ENCODE measurements at regions not wholly inside any gene's neighbourhood (a gene's known extent, or its start where the extent isn't known, plus 50 kb on each side); places are given as distances from the start of the nearest gene placed in this dataset.

- no CpG with 5 or more reads among the region's 2 CpGs for WGBS, 2 donors (ENCODE audit: extremely low coverage in 2 of 2, insufficient read length in 2 of 2, insufficient replicate concordance in 1 of 2)
- DNase-seq (ENCODE audit: low spot score) = no peak
- H3K18ac ChIP-seq (ENCODE audit: low read length) = no peak overlapping the region
Measured at GRCh38 chr2:237254369-237254861, 159.5 kb downstream of the COL6A3 start.

GRCh38 chr2:237254911-237255578 is 158.9 kb downstream of the COL6A3 start:
- no peak for DNase-seq (ENCODE audit: low spot score)
- no peak overlapping the region for H3K14ac ChIP-seq (ENCODE audit: low read length)

More at GRCh38 chr2:237254369-237254861, 159.5 kb downstream of the COL6A3 start:
- H2AFZ ChIP-seq (ENCODE audit: low read length) = no peak overlapping the region
- no peak overlapping the region for H2BK5ac ChIP-seq (ENCODE audit: low read length)
- H4K91ac ChIP-seq (ENCODE audit: low read depth, low read length, poor library complexity) = no peak overlapping the region
- no peak overlapping the region for H2BK12ac ChIP-seq (ENCODE audit: low read length)
- H2BK120ac ChIP-seq (ENCODE audit: low read depth, low read length) = no peak overlapping the region
- no peaks in the 10 kb centered on the region for H3K79me1 ChIP-seq (ENCODE audit: low read depth, low read length)
- H3K4me3 ChIP-seq (ENCODE audit: low read length in 2 of 2) = no peak overlapping the region
- H3K23ac ChIP-seq (ENCODE audit: low read depth, low read length, poor library complexity) = no peak overlapping the region
- H3K27me3 ChIP-seq (ENCODE audit: control insufficient read depth in 3 of 3, insufficient read depth in 3 of 3, low read depth in 1 of 3, low read length in 3 of 3) = no peaks in the 10 kb centered on the region
- peaks cover 0 to 2% of the 10 kb centered on the region in 2 donors for H3K9me3 ChIP-seq (replicated peaks in 1 of 2; ENCODE audit: control insufficient read depth in 2 of 2, insufficient read depth in 1 of 2, low read depth in 1 of 2, low read length in 2 of 2)
- H3K4ac ChIP-seq (ENCODE audit: low read length) = no peak overlapping the region
- H2BK15ac ChIP-seq (ENCODE audit: low read length) = no peak overlapping the region
- H2AK5ac ChIP-seq (ENCODE audit: low read depth, low read length) = no peak overlapping the region
- no peak overlapping the region for H3K9ac ChIP-seq (ENCODE audit: low read depth, low read length, poor library complexity)
- no peak overlapping the region for H3K14ac ChIP-seq (ENCODE audit: low read length)
- H4K8ac ChIP-seq (ENCODE audit: low read depth, low read length) = no peak overlapping the region
- H3K4me1 ChIP-seq (ENCODE audit: control insufficient read depth in 2 of 2, insufficient read depth in 1 of 2, low read depth in 1 of 2, low read length in 2 of 2) = peaks cover 0 to 2% of the 10 kb centered on the region in 2 donors
- H3K36me3 ChIP-seq (replicated peaks in 1 of 2; ENCODE audit: control insufficient read depth in 2 of 2, insufficient read depth in 2 of 2, low read length in 2 of 2) = no peaks in the 10 kb centered on the region
- H3K4me2 ChIP-seq (ENCODE audit: insufficient read depth, low read length, poor library complexity, severe bottlenecking) = no peak overlapping the region
- H3K27ac ChIP-seq (replicated peaks; ENCODE audit: low read length) = no peak overlapping the region

DNA sequence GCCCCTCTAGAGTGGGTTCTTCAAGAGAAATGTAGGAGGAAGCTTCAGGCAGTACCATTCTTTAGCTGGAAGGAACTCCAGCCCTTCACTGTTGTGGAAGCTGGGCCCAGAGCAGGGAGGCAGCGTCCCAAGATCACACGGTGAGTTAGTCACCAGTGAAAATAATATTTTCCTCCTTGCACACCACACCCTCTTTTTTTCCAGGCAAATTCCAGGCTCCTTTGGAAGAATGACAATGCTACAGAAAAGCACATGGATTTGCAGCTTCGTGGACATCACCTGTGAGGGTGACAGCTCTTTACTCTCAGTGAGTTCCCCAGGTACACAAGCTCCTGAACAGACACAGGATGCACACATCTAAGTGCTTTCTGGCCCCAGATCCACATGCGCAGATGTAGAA is 157.1 kb downstream of the COL6A3 start:
- no peak overlapping the region for H3K14ac ChIP-seq (ENCODE audit: low read length)
- no peak overlapping the region for H3K27ac ChIP-seq (replicated peaks; ENCODE audit: low read length)
- DNase-seq (ENCODE audit: low spot score) = no peak
- no peak overlapping the region for H2AFZ ChIP-seq (ENCODE audit: low read length)
- H4K8ac ChIP-seq (ENCODE audit: low read depth, low read length) = no peak overlapping the region
- no peak overlapping the region for H2BK15ac ChIP-seq (ENCODE audit: low read length)
- no peak overlapping the region for H4K91ac ChIP-seq (ENCODE audit: low read depth, low read length, poor library complexity)
- H3K27me3 ChIP-seq (ENCODE audit: control insufficient read depth in 3 of 3, insufficient read depth in 3 of 3, low read depth in 1 of 3, low read length in 3 of 3) = no peaks in the 10 kb centered on the region
- no peak overlapping the region for H3K4me2 ChIP-seq (ENCODE audit: insufficient read depth, low read length, poor library complexity, severe bottlenecking)
- no peak overlapping the region for H3K18ac ChIP-seq (ENCODE audit: low read length)
- no peak overlapping the region for H3K23ac ChIP-seq (ENCODE audit: low read depth, low read length, poor library complexity)
- H3K79me1 ChIP-seq (ENCODE audit: low read depth, low read length) = no peaks in the 10 kb centered on the region
- H3K36me3 ChIP-seq (replicated peaks in 1 of 2; ENCODE audit: control insufficient read depth in 2 of 2, insufficient read depth in 2 of 2, low read length in 2 of 2) = no peaks in the 10 kb centered on the region
- H3K4me1 ChIP-seq (ENCODE audit: control insufficient read depth in 2 of 2, insufficient read depth in 1 of 2, low read depth in 1 of 2, low read length in 2 of 2) = peaks cover 0 to 2% of the 10 kb centered on the region in 2 donors
- H2BK5ac ChIP-seq (ENCODE audit: low read length) = no peak overlapping the region
- WGBS, 2 donors (ENCODE audit: extremely low coverage in 2 of 2, insufficient read length in 2 of 2, insufficient replicate concordance in 1 of 2) = no CpG with 5 or more reads among the region's 4 CpGs
- H2BK12ac ChIP-seq (ENCODE audit: low read length) = no peak overlapping the region
- no peak overlapping the region for H2BK120ac ChIP-seq (ENCODE audit: low read depth, low read length)
- no peak overlapping the region for H3K4me3 ChIP-seq (ENCODE audit: low read length in 2 of 2)
- H3K9ac ChIP-seq (ENCODE audit: low read depth, low read length, poor library complexity) = no peak overlapping the region
- H2AK5ac ChIP-seq (ENCODE audit: low read depth, low read length) = no peak overlapping the region
- H3K4ac ChIP-seq (ENCODE audit: low read length) = no peak overlapping the region
- H3K9me3 ChIP-seq (replicated peaks in 1 of 2; ENCODE audit: control insufficient read depth in 2 of 2, insufficient read depth in 1 of 2, low read depth in 1 of 2, low read length in 2 of 2) = peaks cover 0 to 2% of the 10 kb centered on the region in 2 donors

More at GRCh38 chr2:237254911-237255578, 158.9 kb downstream of the COL6A3 start:
- Histone ChIP-seq H3K9ac (ENCODE audit: low read depth, low read length, poor library complexity) (no peak overlapping the region), H3K9me3 (replicated peaks in 1 of 2; ENCODE audit: control insufficient read depth in 2 of 2, insufficient read depth in 1 of 2, low read depth in 1 of 2, low read length in 2 of 2) (peaks cover 0 to 2% of the 10 kb centered on the region in 2 donors), H3K27ac (replicated peaks; ENCODE audit: low read length) (no peak overlapping the region), H3K36me3 (replicated peaks in 1 of 2; ENCODE audit: control insufficient read depth in 2 of 2, insufficient read depth in 2 of 2, low read length in 2 of 2) (no peaks in the 10 kb centered on the region), H4K91ac (ENCODE audit: low read depth, low read length, poor library complexity) (no peak overlapping the region), H2BK15ac (ENCODE audit: low read length) (no peak overlapping the region), H3K27me3 (ENCODE audit: control insufficient read depth in 3 of 3, insufficient read depth in 3 of 3, low read depth in 1 of 3, low read length in 3 of 3) (no peaks in the 10 kb centered on the region), H4K8ac (ENCODE audit: low read depth, low read length) (no peak overlapping the region), H2AFZ (ENCODE audit: low read length) (no peak overlapping the region), H2AK5ac (ENCODE audit: low read depth, low read length) (no peak overlapping the region), H3K79me1 (ENCODE audit: low read depth, low read length) (no peaks in the 10 kb centered on the region), H3K4me2 (ENCODE audit: insufficient read depth, low read length, poor library complexity, severe bottlenecking) (no peak overlapping the region), H3K4me3 (ENCODE audit: low read length in 2 of 2) (no peak overlapping the region), H3K4me1 (ENCODE audit: control insufficient read depth in 2 of 2, insufficient read depth in 1 of 2, low read depth in 1 of 2, low read length in 2 of 2) (peaks cover 0 to 2% of the 10 kb centered on the region in 2 donors), H2BK12ac (ENCODE audit: low read length) (no peak overlapping the region), H3K23ac (ENCODE audit: low read depth, low read length, poor library complexity) (no peak overlapping the region), H2BK5ac (ENCODE audit: low read length) (no peak overlapping the region), H3K4ac (ENCODE audit: low read length) (no peak overlapping the region), H3K18ac (ENCODE audit: low read length) (no peak overlapping the region), H2BK120ac (ENCODE audit: low read depth, low read length) (no peak overlapping the region)
- WGBS, 2 donors (ENCODE audit: extremely low coverage in 2 of 2, insufficient read length in 2 of 2, insufficient replicate concordance in 1 of 2) = no CpG with 5 or more reads among the region's 2 CpGs

DNA sequence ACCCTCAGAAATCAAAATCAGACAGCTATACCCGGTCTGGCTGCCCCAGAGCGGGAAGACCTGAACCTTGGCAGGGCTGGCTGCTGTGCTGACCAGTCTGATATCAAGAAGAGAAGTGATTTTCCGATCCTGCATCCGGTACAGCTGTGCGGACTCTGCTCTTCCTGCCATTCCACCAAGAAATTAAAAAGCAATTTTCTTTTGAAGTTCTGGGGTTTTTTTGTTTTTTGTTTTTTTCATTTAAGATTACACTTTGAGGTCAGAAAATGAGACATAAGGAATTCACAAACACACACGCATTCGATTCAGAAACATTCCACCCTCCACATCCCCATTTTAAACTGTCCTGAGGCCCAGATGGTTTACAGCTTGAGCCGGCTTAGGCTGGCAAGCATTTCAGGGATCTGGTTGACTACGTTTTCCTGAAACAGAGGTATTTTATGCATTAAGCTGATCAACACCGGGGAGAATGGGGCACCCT is 156.5 kb downstream of the COL6A3 start:
- Histone ChIP-seq H3K18ac (ENCODE audit: low read length) (no peak overlapping the region), H3K9ac (ENCODE audit: low read depth, low read length, poor library complexity) (no peak overlapping the region), H3K79me1 (ENCODE audit: low read depth, low read length) (no peaks in the 10 kb centered on the region), H3K23ac (ENCODE audit: low read depth, low read length, poor library complexity) (no peak overlapping the region), H3K4ac (ENCODE audit: low read length) (no peak overlapping the region), H2AFZ (ENCODE audit: low read length) (no peak overlapping the region), H2BK15ac (ENCODE audit: low read length) (no peak overlapping the region), H4K91ac (ENCODE audit: low read depth, low read length, poor library complexity) (no peak overlapping the region), H2AK5ac (ENCODE audit: low read depth, low read length) (no peak overlapping the region), H3K4me3 (ENCODE audit: low read length in 2 of 2) (no peak overlapping the region), H2BK120ac (ENCODE audit: low read depth, low read length) (no peak overlapping the region), H2BK12ac (ENCODE audit: low read length) (no peak overlapping the region), H3K27ac (replicated peaks; ENCODE audit: low read length) (no peak overlapping the region), H3K27me3 (ENCODE audit: control insufficient read depth in 3 of 3, insufficient read depth in 3 of 3, low read depth in 1 of 3, low read length in 3 of 3) (no peaks in the 10 kb centered on the region), H4K8ac (ENCODE audit: low read depth, low read length) (no peak overlapping the region), H3K4me1 (ENCODE audit: control insufficient read depth in 2 of 2, insufficient read depth in 1 of 2, low read depth in 1 of 2, low read length in 2 of 2) (peaks cover 0 to 2% of the 10 kb centered on the region in 2 donors), H3K9me3 (replicated peaks in 1 of 2; ENCODE audit: control insufficient read depth in 2 of 2, insufficient read depth in 1 of 2, low read depth in 1 of 2, low read length in 2 of 2) (peaks cover 0 to 2% of the 10 kb centered on the region in 2 donors), H3K14ac (ENCODE audit: low read length) (no peak overlapping the region), H3K36me3 (replicated peaks in 1 of 2; ENCODE audit: control insufficient read depth in 2 of 2, insufficient read depth in 2 of 2, low read length in 2 of 2) (no peaks in the 10 kb centered on the region), H3K4me2 (ENCODE audit: insufficient read depth, low read length, poor library complexity, severe bottlenecking) (no peak overlapping the region), H2BK5ac (ENCODE audit: low read length) (no peak overlapping the region)
- DNase-seq (ENCODE audit: low spot score) = no peak
- whole genome bisulfite sequencing, 2 donors (ENCODE audit: extremely low coverage in 2 of 2, insufficient read length in 2 of 2, insufficient replicate concordance in 1 of 2) = no CpG with 5 or more reads among the region's 10 CpGs
